HT1080 (cell line): ENCODE measurements at regions not wholly inside any gene's neighbourhood (a gene's known extent, or its start where the extent isn't known, plus 50 kb on each side); places are given as distances from the start of the nearest gene placed in this dataset.
"Not testable (repeated sequence)": the region's sequence is repeated elsewhere in the genome, so short reads cannot be mapped to it uniquely, and the experiment has no call there.

Experiments
- DNase-seq: peaks from one replicate; pipeline ENCODE4 v3.0.0-alpha.2; 2015; ENCODE audit warnings: low read depth

DNA sequence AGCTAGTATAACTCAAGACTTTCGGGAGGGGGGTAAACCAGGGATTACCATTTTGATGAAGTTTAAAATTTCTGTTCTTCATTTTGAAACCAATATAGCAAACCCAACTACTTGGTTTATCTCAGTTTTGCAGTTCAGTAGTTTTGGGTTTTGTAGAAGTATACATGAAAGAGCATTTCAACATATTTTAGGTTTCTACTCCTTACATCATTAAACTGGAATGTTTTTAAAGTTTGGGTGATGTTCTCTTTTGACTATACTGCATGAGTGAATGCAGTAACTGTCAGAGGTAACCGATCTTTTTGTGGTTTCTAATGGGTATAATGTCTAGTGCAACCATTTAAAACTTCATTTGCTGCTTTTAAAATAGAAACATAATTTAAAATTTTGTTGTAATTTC lies 248.3 kb upstream of the MAD2L1 start:
- no peak for DNase-seq

DNA sequence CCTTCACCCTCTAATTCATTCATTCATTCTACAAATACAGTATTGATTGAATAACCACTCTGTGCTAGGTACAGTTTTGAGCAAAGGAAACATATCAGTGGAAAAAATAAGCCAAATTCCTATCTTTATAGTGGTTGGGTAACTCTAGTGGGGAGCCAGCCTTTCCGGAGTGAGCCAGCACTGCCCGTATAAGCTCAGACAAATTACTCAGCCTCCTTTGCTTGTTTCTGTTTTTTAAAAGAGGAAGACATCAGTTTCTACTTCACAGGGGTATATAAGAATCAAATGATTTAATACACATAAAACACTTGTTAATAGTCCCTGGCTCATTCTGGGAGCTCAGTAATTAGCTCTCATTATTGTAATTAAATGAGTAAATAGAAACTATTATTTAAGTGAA lies 238.2 kb upstream of the MAD2L1 start:
- DNase-seq: no peak

DNA sequence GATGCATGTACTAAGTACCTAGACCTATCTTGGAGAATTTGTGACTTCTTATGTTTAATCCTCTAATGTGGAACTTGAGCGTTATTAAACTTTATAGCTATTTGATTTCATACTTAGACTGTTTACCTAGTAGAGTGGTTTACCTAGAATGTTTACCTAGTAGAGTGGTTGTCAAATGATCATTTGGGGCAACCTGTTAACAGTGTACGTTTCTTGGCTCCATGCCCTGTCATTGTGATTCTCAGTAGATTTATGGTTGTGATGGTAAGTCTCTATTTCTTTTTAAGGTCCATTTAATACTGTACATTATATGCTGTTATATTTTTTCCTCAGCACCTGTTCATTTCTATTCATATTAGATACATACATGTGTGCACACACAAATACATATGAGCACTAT lies 233.0 kb upstream of the MAD2L1 start:
- DNase-seq: no peak

DNA sequence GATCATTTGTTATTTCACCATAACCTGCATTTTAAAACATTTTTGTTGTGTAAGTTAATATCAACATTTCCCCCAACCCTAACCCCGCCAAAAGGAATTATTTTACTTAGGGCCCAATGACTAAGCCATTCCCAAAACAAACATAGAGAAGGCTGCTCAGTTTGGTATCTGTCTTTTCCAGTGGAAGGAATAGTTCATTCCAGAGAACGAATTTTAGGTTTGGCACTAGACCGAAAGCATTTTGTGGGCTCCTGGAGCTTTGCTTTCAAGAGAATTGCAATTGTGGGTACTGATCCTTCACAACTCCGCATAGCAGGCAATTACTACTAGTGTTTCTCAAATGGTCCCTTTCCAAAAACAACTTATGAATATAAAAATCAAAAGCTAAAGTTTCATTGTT lies 226.7 kb upstream of the MAD2L1 start:
- no peak for DNase-seq

DNA sequence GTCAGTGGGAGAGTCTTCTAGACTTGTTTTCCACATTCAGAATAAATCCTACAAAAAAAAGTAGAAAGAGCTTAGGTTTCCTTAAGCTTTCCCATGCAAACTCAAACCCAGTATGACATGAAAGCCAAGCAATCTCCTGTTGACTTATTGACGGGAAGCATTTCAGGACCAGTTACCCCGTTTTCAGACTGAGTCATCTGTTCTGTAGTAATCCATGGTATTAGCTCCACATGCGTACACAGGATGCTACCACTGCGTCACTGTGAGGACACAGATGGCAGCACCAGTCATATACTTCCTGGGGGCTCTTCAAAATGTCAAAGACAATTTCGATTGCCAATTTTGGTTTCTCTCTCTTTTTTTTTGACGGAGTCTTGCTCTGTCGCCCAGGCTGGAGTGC lies 224.9 kb upstream of the MAD2L1 start:
- DNase-seq: peak; percentile 3

DNA sequence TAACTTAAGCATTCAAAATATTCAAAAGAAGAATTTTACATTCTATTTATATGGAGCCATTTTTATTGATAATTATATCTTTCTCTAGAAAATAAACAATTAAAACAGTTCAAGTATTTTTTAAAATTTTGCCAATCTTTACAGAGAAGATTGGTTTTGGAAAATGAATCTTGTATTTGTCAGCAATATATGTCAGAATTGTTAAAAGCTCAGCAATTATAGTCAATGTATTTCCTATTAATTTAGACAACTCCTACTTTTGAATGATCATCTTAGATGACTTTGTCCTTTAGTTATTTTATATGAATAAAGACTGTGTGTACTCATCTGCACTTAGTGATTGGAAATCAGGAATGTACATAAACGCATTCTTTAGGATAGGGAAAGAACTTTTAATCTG lies 223.9 kb upstream of the MAD2L1 start:
- DNase-seq: no peak

DNA sequence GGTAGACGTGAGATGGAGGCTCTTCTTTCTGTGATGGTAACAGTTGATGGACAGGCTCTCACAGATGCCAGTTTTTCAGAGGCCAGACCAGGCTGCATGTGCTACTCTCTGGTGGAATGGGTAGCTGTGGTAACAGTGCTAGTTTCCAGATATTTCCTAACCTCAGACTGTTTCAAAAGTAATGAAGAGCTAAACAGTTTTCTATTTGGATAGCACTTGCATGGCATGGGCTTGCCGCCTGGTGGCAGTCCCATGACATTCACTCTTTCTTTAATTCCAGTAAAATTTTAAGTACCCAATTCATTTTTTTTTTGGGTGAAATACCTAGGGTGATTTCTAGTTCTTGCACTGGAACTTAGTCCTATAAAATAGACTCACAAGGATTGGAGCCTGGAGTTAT lies 220.2 kb upstream of the MAD2L1 start:
- peak; percentile 13 for DNase-seq

DNA sequence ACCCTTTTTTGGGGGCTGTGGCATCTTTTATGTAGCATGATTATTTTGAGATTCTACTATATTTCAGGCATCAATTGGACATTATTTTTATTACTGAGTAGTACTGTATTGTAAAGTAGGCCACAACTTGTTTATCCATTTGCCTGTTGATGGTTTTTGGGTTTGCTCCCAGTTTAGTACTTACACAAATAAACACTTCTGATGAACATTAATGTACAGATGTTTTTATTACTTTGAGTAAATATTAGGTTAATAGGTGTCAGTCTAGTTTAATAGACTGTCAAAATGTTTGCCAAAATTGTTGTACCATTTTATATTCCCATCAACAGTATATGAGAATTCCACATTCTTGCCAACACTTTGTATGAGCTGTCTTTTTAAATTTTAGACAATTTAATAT lies 214.9 kb upstream of the MAD2L1 start:
- DNase-seq: no peak

DNA sequence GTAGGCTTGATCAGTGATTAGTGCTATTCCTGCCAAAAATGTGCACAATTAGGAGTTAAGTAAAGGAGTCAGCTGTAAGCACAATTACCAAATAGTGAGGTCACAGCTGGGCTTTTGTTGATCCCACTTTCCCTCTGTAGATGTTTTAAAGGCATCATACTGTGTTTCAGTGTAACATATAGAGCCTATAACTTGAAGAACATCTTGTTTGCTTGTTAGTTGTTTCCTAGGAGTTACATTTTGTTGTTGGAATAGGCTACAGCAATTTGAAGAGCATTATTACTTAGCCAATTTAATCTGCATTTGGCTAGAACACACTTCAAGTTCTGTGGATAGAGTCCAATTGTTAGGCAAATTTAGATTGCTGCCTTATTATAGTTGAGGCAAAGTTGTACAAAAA lies 210.7 kb upstream of the MAD2L1 start:
- DNase-seq: no peak

DNA sequence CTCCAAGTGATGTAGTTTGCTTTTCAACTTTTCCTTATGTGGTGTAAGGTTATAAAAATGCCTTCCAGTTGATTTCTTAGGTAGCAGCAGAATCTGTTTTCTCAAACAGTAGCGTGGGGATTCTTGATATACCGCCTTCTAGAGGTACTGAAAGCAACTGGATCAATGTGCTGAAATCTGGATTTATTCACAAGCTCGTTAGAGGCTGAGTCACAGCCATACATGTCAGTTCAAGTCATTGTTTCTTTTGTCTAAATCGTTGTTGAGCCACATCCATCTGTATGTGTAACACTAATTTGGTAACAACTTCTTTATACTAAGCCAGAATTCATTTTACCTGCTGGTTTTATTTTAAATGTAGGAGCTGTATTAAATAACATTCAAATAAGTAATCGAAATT lies 200.0 kb upstream of the MAD2L1 start:
- peak; percentile 23 for DNase-seq

DNA sequence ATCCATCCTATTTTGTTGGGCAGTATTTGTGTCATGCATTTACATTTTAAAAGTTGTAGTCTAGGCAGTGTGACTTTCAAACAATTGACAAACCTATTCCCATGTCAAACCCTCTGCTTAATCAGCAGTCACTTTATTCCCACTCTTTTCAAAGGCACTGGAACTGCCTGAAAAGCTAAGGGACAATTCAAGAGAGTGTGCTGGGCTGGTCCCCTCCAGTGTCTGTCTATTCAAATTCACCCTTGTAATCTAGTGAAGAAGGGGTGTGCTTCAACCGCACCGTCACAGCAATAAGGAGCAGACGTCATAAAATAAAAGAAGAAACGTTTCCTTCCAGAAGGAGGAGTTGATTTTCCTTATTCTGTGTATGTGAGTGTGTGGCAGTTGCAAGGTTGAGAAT lies 197.0 kb upstream of the MAD2L1 start:
- no peak for DNase-seq

DNA sequence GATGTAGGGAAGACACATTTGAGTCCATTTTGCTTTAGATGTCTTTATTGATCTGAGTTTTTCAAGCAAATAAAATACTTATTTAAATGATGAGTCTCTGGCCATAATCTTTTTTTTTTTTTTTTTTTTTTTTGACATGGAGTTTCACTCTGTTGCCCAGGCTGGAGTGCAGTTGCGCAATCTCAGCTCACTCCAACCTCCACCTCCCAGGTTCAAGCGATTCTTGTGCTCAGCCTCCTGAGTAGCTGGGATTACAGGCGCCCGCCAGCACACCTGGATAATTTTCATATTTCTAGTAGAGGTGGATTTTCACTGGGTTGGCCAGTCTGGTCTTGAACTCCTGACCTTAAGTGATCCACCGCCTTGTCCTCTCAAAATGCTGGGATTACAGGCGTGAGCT lies 194.5 kb upstream of the MAD2L1 start:
- DNase-seq: no peak

DNA sequence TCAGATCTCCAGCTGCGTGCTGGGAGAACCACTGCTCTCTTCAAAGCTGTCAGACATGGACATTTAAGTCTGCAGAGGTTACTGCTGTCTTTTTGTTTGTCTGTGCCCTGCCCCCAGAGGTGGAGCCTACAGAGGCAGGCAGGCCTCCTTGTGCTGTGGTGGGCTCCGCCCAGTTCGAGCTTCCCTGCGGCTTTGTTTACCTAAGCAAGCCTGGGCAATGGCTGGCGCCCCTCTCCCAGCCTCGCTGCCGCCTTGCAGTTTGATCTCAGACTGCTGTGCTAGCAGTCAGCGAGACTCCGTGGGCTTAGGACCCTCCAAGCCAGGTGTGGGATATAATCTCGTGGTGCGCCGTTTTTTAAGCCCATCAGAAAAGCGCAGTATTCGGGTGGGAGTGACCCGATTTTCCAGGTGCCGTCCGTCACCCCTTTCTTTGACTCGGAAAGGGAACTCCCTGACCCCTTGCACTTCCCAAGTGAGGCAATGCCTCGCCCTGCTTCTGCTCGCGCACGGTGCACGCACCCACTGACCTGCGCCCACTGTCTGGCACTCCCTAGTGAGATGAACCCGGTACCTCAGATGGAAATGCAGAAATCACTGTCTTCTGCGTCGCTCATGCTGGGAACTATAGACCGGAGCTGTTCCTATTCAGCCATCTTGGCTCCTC lies 189.6 kb upstream of the MAD2L1 start:
- DNase-seq: not testable (repeated sequence)

DNA sequence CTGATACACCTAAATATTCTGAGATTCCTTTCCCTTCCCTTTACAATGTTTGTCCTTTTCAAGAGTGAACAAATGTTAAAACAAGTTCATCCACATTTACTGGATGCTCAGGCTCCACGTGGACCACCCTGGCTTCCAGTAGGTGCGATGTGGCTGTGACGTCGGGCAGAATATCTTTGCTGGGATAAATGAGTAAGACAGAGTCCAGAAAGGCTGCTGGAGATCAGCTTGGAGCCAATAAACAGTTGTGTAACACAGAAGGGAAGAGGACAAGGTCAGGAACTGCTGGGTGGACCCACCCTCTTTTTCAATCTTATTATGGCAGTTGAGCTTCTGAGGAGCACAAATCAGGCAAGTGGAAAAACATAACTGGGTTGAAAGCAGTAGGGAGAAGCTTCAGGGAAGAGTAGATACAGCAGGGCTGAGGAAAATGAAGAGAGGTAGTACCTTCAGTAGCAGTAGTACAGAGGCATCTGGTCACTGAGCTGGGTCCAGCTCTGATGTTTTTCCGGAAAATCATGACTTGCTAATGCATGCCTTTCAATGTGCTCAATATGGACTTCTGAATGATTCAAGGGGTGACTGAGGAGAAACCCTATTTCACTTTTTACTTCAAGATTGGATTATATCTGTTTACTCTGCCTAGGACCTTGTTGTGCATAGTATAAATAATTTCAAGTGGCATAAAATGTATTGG lies 171.8 kb upstream of the MAD2L1 start:
- no peak for DNase-seq

DNA sequence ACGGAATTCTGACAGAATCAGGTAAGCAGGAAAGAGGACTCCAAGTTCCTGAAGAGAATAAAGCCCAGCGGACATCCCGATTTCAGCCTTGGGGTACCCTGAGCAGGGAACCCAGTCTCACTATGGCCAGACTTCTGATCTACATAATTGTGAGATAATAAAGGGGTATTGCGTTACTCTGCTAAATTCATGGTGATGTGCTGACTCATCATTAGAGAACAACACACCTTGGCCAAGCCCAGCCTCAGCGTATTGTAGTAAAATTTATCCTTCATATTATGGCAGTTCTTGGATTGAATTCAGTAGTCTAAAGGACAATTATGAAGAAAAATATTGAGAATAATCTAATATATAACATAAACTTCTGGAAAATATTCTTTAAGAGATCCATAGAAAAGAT lies 170.2 kb upstream of the MAD2L1 start:
- no peak for DNase-seq

DNA sequence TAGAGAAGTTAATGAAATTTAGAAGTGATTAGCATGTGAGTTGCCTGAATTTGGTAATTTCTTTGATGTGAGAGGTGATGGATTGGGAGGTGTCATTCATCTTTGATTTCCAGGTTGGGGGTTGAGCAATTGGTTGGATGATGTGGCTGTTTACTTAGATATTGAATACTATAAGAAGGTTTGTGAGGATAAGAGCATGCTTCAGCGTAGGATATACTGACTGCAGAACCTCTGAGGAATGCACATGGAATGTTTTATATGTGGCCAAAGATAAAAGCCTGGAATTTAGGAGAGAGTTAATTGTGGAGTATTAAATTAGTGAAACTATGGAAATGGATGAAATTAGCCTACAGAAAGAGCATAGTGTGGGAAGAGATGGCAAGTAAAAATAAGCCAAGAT lies 165.4 kb upstream of the MAD2L1 start:
- no peak for DNase-seq

DNA sequence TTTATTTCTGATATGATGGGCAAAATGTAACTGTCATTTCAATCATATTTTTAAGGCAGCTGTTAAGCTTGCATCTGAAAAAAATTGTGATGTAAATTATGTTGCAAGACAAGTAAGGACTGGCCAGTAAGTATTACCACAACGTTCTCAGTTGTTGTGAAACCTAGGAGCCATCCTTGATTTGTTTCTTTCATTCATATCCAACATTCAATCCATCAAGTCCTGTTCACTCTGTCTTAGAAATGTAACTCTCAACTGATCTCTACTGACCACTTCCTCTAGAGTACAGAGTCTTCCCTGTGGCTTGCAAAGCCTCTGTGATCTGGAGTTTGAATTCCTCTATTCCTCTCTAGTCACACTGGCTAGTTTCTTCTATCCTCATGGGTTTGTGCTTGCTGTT lies 161.4 kb upstream of the MAD2L1 start:
- peak; percentile 15 for DNase-seq

DNA sequence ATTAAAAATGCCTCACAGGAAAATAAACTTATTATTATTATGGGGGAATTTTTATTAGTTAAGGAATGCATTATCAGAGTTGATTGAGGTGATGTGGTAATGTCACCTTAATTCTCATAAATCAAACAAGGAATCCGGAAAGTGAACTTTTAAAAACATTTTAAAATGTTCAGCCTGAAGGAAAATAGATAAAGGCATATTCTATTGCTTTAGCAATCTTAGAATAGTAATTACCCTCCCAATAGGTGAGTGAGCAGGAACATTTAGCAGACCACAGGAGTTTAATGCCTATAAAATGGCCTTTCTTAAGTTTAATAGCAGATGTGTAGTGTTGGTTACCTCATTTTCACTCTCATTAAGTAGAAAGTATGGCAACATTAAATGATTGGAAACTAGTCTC lies 160.9 kb upstream of the MAD2L1 start:
- no peak for DNase-seq

DNA sequence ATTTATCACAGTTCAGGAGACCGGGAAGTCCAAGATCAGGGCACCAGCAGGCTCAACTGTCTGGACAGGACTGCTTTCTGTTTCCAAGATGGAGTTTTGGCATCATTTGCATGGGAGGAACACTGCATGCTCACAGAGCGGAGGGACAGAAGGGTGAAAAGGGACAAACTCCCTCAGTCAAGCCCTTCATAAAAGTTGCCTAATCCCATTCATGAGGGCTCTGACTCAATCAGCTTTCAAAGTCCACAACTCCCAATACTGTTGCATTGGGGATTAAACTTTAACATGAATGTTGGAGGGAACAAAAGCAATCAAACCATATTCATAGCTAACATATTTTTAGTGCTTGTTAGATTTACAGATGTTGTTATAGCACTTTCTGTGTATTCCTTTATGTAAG lies 158.9 kb upstream of the MAD2L1 start:
- no peak for DNase-seq

DNA sequence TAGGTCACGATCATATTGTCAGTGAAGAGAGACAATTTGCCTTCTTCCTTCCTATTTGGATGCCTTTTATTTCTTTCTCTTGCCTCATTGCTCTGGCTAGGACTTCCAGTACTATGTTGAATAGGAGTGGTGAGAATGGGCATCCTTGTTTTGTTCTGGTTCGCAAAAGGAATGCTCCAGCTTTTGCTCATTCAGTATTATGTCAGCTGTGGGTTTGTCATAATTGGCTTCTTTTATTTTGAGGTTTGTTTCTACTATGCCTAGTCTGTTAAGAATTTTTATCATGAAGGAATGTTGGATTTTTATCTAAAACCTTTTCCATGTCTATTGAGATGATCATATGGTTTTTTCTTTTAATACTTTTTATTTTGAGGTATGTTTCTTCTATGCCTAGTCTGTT lies 152.3 kb upstream of the MAD2L1 start:
- no peak for DNase-seq

DNA sequence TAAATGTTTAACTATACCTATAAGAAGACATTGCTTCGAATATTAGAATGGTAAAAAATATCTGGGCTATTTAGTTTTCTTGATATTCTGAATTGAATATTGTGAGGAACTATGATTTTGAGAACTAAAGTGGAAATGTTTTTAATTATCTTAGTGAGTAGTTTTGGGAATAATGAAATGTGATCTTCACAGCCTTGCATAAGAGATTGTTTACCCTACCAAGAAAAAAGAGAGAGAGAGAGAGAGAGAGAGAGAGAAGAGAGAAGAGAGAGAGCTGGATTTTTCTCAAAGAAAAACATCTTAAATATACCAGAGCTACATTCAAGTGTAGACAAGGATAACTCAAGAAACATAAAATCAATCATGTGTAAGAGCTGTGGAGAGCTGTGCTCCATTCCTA lies 148.7 kb upstream of the MAD2L1 start:
- DNase-seq: no peak

DNA sequence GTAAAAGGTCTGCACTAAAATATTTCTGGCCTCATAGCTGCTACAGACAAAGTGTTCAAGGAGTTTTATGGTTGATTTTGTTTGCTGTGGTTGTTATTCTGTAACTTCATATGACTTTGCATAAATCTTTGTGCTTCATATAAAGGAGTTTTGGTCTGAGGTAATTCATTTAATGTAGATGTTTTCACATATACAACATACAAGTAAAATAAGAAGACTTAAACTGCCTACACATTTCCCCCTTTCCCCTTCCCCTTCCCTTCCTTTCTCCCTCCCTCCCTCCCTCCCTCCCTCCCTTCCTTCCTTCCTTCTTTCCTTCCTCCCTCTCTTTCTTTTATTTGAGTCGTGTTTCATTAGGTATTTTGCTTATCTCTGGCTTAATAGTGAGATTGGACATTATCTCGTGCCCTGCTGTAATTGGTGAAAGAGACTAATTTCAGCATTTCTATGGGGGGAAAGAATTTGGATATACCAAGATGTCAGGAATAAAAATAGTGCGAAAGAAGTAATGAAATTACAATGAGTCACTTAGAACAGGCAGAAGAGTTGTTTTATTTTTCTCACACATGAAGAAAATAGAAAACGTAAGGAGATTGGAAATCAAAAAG lies 144.9 kb upstream of the MAD2L1 start:
- no peak for DNase-seq

DNA sequence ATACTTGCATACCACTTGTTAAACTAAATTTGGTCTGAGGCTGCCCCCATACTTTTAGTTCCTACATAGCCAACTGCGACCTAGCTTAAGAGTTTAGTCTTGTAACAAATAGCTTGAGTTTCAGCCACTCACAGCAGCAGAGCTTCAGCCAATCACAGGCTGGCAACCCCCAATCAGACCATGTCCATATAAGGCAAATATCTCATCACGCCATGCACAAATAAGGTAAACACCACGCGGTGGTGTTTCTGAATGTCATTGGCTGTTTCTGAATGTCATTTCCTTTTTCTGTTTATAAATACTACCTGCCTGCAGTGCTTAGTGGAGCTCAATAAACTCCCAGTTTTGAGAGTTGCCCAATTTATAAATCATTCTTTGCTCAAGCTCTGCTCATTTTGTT lies 143.1 kb upstream of the MAD2L1 start:
- no peak for DNase-seq
